ENCODE measurements at regions not wholly inside any gene's neighbourhood (a gene's known extent, or its start where the extent isn't known, plus 50 kb on each side); places are given as distances from the start of the nearest gene placed in this dataset.
"Not testable (repeated sequence)": the region's sequence is repeated elsewhere in the genome, so short reads cannot be mapped to it uniquely, and the experiment has no call there.

- DNase-seq (ENCODE audit: low read depth in 4 of 4, low spot score in 2 of 4): no peak
These were observed 264.7 kb upstream of the ZRANB2 start for GRCh38 chr1:71345491-71345890.

GRCh38 chr1:71343686-71344416 lies 263.0 kb upstream of the ZRANB2 start:
- no peak for DNase-seq (ENCODE audit: low read depth in 4 of 4, low spot score in 2 of 4)

- no peak for DNase-seq (ENCODE audit: low read depth in 4 of 4, low spot score in 2 of 4)
These were observed 258.4 kb upstream of the ZRANB2 start for GRCh38 chr1:71339238-71339637.

GRCh38 chr1:71330991-71331390 lies 250.2 kb upstream of the ZRANB2 start:
- DNase-seq (ENCODE audit: low read depth in 4 of 4, low spot score in 2 of 4): no peak

- DNase-seq (ENCODE audit: low read depth in 4 of 4, low spot score in 2 of 4): no peak
These were observed 243.9 kb upstream of the ZRANB2 start for GRCh38 chr1:71324671-71325267.

- no peak for DNase-seq (ENCODE audit: low read depth in 4 of 4, low spot score in 2 of 4)
These were observed 231.7 kb upstream of the ZRANB2 start for GRCh38 chr1:71312545-71312944.

GRCh38 chr1:71311376-71311775 lies 230.5 kb upstream of the ZRANB2 start:
- no peak for DNase-seq (ENCODE audit: low read depth in 4 of 4, low spot score in 2 of 4)

- no peak for DNase-seq (ENCODE audit: low read depth in 4 of 4, low spot score in 2 of 4)
These were observed 226.6 kb upstream of the ZRANB2 start for GRCh38 chr1:71307451-71307850.

- DNase-seq (ENCODE audit: low read depth in 4 of 4, low spot score in 2 of 4): no peak
These were observed 223.3 kb upstream of the ZRANB2 start for GRCh38 chr1:71304125-71304524.

- DNase-seq (ENCODE audit: low read depth in 4 of 4, low spot score in 2 of 4): no peak
These were observed 222.8 kb upstream of the ZRANB2 start for GRCh38 chr1:71303617-71304041.

GRCh38 chr1:71298633-71299032 lies 217.8 kb upstream of the ZRANB2 start:
- DNase-seq (ENCODE audit: low read depth in 4 of 4, low spot score in 2 of 4): no peak

GRCh38 chr1:71296551-71297134 lies 215.8 kb upstream of the ZRANB2 start:
- DNase-seq (ENCODE audit: low read depth in 4 of 4, low spot score in 2 of 4): no peak

- no peak for DNase-seq (ENCODE audit: low read depth in 4 of 4, low spot score in 2 of 4)
These were observed 214.5 kb upstream of the ZRANB2 start for GRCh38 chr1:71295350-71295749.

- DNase-seq (ENCODE audit: low read depth in 4 of 4, low spot score in 2 of 4): no peak
These were observed 213.3 kb upstream of the ZRANB2 start for GRCh38 chr1:71294178-71294577.

GRCh38 chr1:71292203-71292602 lies 211.4 kb upstream of the ZRANB2 start:
- DNase-seq (ENCODE audit: low read depth in 4 of 4, low spot score in 2 of 4): no peak

- not testable (repeated sequence) for DNase-seq (ENCODE audit: low read depth in 4 of 4, low spot score in 2 of 4)
These were observed 209.8 kb upstream of the ZRANB2 start for GRCh38 chr1:71290506-71291237.

- DNase-seq (ENCODE audit: low read depth in 4 of 4, low spot score in 2 of 4): no peak
These were observed 204.7 kb upstream of the ZRANB2 start for GRCh38 chr1:71285529-71285928.

GRCh38 chr1:71276466-71276865 lies 195.6 kb upstream of the ZRANB2 start:
- no peak for DNase-seq (ENCODE audit: low read depth in 4 of 4, low spot score in 2 of 4)

GRCh38 chr1:71273334-71273733 lies 192.5 kb upstream of the ZRANB2 start:
- no peak for DNase-seq (ENCODE audit: low read depth in 4 of 4, low spot score in 2 of 4)

GRCh38 chr1:71270394-71270915 lies 189.6 kb upstream of the ZRANB2 start:
- DNase-seq (ENCODE audit: low read depth in 4 of 4, low spot score in 2 of 4): peak in 2 of 4 donors; percentile 9 to 16

- DNase-seq (ENCODE audit: low read depth in 4 of 4, low spot score in 2 of 4): no peak
These were observed 189.0 kb upstream of the ZRANB2 start for GRCh38 chr1:71269818-71270217.
